Retinal pigment epithelial cell (primary cell): ENCODE measurements at regions not wholly inside any gene's neighbourhood (a gene's known extent, or its start where the extent isn't known, plus 50 kb on each side); places are given as distances from the start of the nearest gene placed in this dataset.

ENCODE experiments used
- DNase-seq: peaks from one replicate; pipeline ENCODE4 v3.0.0-alpha.2; 2010; ENCODE audit warnings: low read depth
- H3K4me3 ChIP-seq: 2 replicates; pipeline ENCODE4 v1.5.1; 2011; ENCODE audit warnings: mild to moderate bottlenecking, low read length, control low read depth, moderate library complexity
- CTCF ChIP-seq: conservative IDR thresholded peaks from 2 replicates; pipeline ENCODE4 v1.5.1; 2011; ENCODE audit warnings: low read depth, low read length, control low read depth, inconsistent platforms

- no peak overlapping the region for H3K4me3 ChIP-seq
- no peak for TF ChIP-seq CTCF
Observed at GRCh38 chr22:22796724-22797123, 90.9 kb upstream of the IGLL5 start.

GRCh38 chr22:22798232-22798616 lies 89.4 kb upstream of the IGLL5 start:
- no peak for TF ChIP-seq CTCF
- DNase-seq: no peak
- H3K4me3 ChIP-seq: no peak overlapping the region

More at GRCh38 chr22:22796724-22797123, 90.9 kb upstream of the IGLL5 start:
- no peak for DNase-seq

GRCh38 chr22:22798716-22799115 lies 88.9 kb upstream of the IGLL5 start:
- no peak for TF ChIP-seq CTCF
- H3K4me3 ChIP-seq: no peak overlapping the region
- no peak for DNase-seq

- no peak for DNase-seq
- H3K4me3 ChIP-seq: no peak overlapping the region
- TF ChIP-seq CTCF: no peak
Observed at GRCh38 chr22:22799561-22799960, 88.1 kb upstream of the IGLL5 start.

- no peak overlapping the region for H3K4me3 ChIP-seq
- TF ChIP-seq CTCF: no peak
- DNase-seq: no peak
Observed at GRCh38 chr22:22800716-22801115, 86.9 kb upstream of the IGLL5 start.

- no peak overlapping the region for H3K4me3 ChIP-seq
- no peak for DNase-seq
- peak; percentile 20 for TF ChIP-seq CTCF
Observed at GRCh38 chr22:22802339-22802970, 85.2 kb upstream of the IGLL5 start.

- no peak for TF ChIP-seq CTCF
- H3K4me3 ChIP-seq: no peak overlapping the region
- DNase-seq: no peak
Observed at GRCh38 chr22:22803285-22803853, 84.2 kb upstream of the IGLL5 start.
